Dendritic cell treated with granulocyte-macrophage colony-stimulating factor and Interleukin-4, amounts not matched to agents 40 ng/mL and 50 ng/mL, for 4 days (primary cell): ENCODE measurements at regions not wholly inside any gene's neighbourhood (a gene's known extent, or its start where the extent isn't known, plus 50 kb on each side); places are given as distances from the start of the nearest gene placed in this dataset.

Experiments
- H3K27ac Mint-ChIP-seq: one replicate; pipeline ENCODE4 v1.8.0; 2022; ENCODE audit warnings: mild to moderate bottlenecking, mixed read lengths
- H3K27me3 Mint-ChIP-seq: one replicate; pipeline ENCODE4 v1.8.0; 2022; ENCODE audit warnings: mild to moderate bottlenecking, mixed read lengths
- H3K36me3 Mint-ChIP-seq: one replicate; pipeline ENCODE4 v1.8.0; 2022; ENCODE audit warnings: low read depth, mixed read lengths
- H3K4me1 Mint-ChIP-seq: one replicate; pipeline ENCODE4 v1.8.0; 2022; ENCODE audit warnings: low read depth, mixed read lengths
- H3K4me3 Mint-ChIP-seq: one replicate; pipeline ENCODE4 v1.8.0; 2022; ENCODE audit warnings: mild to moderate bottlenecking, moderate library complexity, mixed read lengths
- H3K9me3 Mint-ChIP-seq: one replicate; pipeline ENCODE4 v1.8.0; 2022; ENCODE audit warnings: mixed read lengths
- intact Hi-C: fragments of 100-400 bp; cut with micrococcal nuclease; formaldehyde crosslinking; loops from one replicate; pipeline ENCODE4 v1.15.0; 2022

- H3K9me3 Mint-ChIP-seq, result no peaks in the 10 kb centered on the region
- no peaks in the 10 kb centered on the region for H3K36me3 Mint-ChIP-seq
- intact Hi-C loops, result no loop called here
- no peak overlapping the region for H3K27ac Mint-ChIP-seq
- H3K4me1 Mint-ChIP-seq, result peaks cover 5% of the 10 kb centered on the region
- H3K27me3 Mint-ChIP-seq, result peaks cover 15% of the 10 kb centered on the region
- H3K4me3 Mint-ChIP-seq, result no peak overlapping the region
Observed at GRCh38 chr14:97298736-97299135, 501.6 kb downstream of the VRK1 start.

- H3K4me1 Mint-ChIP-seq, result peaks cover 5% of the 10 kb centered on the region
- H3K27me3 Mint-ChIP-seq, result peaks cover 13% of the 10 kb centered on the region
- H3K4me3 Mint-ChIP-seq, result no peak overlapping the region
- H3K9me3 Mint-ChIP-seq, result no peaks in the 10 kb centered on the region
- H3K36me3 Mint-ChIP-seq, result no peaks in the 10 kb centered on the region
- no peak overlapping the region for H3K27ac Mint-ChIP-seq
- intact Hi-C loops, result no loop called here
Observed at GRCh38 chr14:97299661-97300060, 502.5 kb downstream of the VRK1 start.

GRCh38 chr14:97301931-97302559, 504.9 kb downstream of the VRK1 start:
- H3K27me3 Mint-ChIP-seq, result peaks cover 8% of the 10 kb centered on the region
- no peak overlapping the region for H3K4me3 Mint-ChIP-seq
- no peaks in the 10 kb centered on the region for H3K9me3 Mint-ChIP-seq
- no peak overlapping the region for H3K27ac Mint-ChIP-seq
- intact Hi-C loops, result no loop called here
- H3K4me1 Mint-ChIP-seq, result peaks cover 5% of the 10 kb centered on the region
- no peaks in the 10 kb centered on the region for H3K36me3 Mint-ChIP-seq

- Mint-ChIP-seq H3K9me3 (no peaks in the 10 kb centered on the region), H3K4me3 (no peak overlapping the region), H3K27me3 (no peaks in the 10 kb centered on the region), H3K4me1 (no peaks in the 10 kb centered on the region), H3K27ac (no peak overlapping the region), H3K36me3 (no peaks in the 10 kb centered on the region)
- intact Hi-C loops, result no loop called here
Observed at GRCh38 chr14:97306133-97306759, 509.1 kb downstream of the VRK1 start.

GRCh38 chr14:97306760-97307246, 509.6 kb downstream of the VRK1 start:
- no peak overlapping the region for H3K4me3 Mint-ChIP-seq
- H3K36me3 Mint-ChIP-seq, result no peaks in the 10 kb centered on the region
- intact Hi-C loops, result no loop called here
- no peaks in the 10 kb centered on the region for H3K27me3 Mint-ChIP-seq
- no peaks in the 10 kb centered on the region for H3K4me1 Mint-ChIP-seq
- no peaks in the 10 kb centered on the region for H3K9me3 Mint-ChIP-seq
- no peak overlapping the region for H3K27ac Mint-ChIP-seq

GRCh38 chr14:97311411-97311810, 514.2 kb downstream of the VRK1 start:
- Mint-ChIP-seq H3K9me3 (no peaks in the 10 kb centered on the region), H3K4me1 (no peaks in the 10 kb centered on the region), H3K36me3 (no peaks in the 10 kb centered on the region), H3K27ac (no peak overlapping the region), H3K27me3 (no peaks in the 10 kb centered on the region), H3K4me3 (no peak overlapping the region)
- intact Hi-C loops, result no loop called here

GRCh38 chr14:97312910-97313309, 515.7 kb downstream of the VRK1 start:
- intact Hi-C loops, result no loop called here
- Mint-ChIP-seq H3K36me3 (no peaks in the 10 kb centered on the region), H3K27me3 (no peaks in the 10 kb centered on the region), H3K4me1 (no peaks in the 10 kb centered on the region), H3K27ac (no peak overlapping the region), H3K9me3 (no peaks in the 10 kb centered on the region), H3K4me3 (no peak overlapping the region)

GRCh38 chr14:97315790-97316189, 518.6 kb downstream of the VRK1 start:
- H3K9me3 Mint-ChIP-seq, result no peaks in the 10 kb centered on the region
- H3K4me3 Mint-ChIP-seq, result no peak overlapping the region
- intact Hi-C loops, result no loop called here
- H3K36me3 Mint-ChIP-seq, result no peaks in the 10 kb centered on the region
- H3K27ac Mint-ChIP-seq, result no peak overlapping the region
- H3K27me3 Mint-ChIP-seq, result no peaks in the 10 kb centered on the region
- no peaks in the 10 kb centered on the region for H3K4me1 Mint-ChIP-seq

GRCh38 chr14:97318380-97318779, 521.2 kb downstream of the VRK1 start:
- H3K4me1 Mint-ChIP-seq, result no peaks in the 10 kb centered on the region
- no peak overlapping the region for H3K4me3 Mint-ChIP-seq
- intact Hi-C loops, result no loop called here
- no peaks in the 10 kb centered on the region for H3K36me3 Mint-ChIP-seq
- peaks cover 9% of the 10 kb centered on the region for H3K9me3 Mint-ChIP-seq
- H3K27ac Mint-ChIP-seq, result no peak overlapping the region
- no peaks in the 10 kb centered on the region for H3K27me3 Mint-ChIP-seq

- peaks cover 20% of the 10 kb centered on the region for H3K9me3 Mint-ChIP-seq
- H3K36me3 Mint-ChIP-seq, result no peaks in the 10 kb centered on the region
- H3K27me3 Mint-ChIP-seq, result no peaks in the 10 kb centered on the region
- H3K27ac Mint-ChIP-seq, result no peak overlapping the region
- H3K4me1 Mint-ChIP-seq, result no peaks in the 10 kb centered on the region
- H3K4me3 Mint-ChIP-seq, result no peak overlapping the region
- intact Hi-C loops, result no loop called here
Observed at GRCh38 chr14:97319691-97320090, 522.5 kb downstream of the VRK1 start.

- Mint-ChIP-seq H3K9me3 (peaks cover 9% of the 10 kb centered on the region), H3K4me3 (no peak overlapping the region), H3K4me1 (no peaks in the 10 kb centered on the region), H3K27ac (no peak overlapping the region), H3K27me3 (no peaks in the 10 kb centered on the region), H3K36me3 (no peaks in the 10 kb centered on the region)
- intact Hi-C loops, result no loop called here
Observed at GRCh38 chr14:97328743-97329142, 531.6 kb downstream of the VRK1 start.

- Mint-ChIP-seq H3K27ac (no peak overlapping the region), H3K4me1 (no peaks in the 10 kb centered on the region), H3K27me3 (no peaks in the 10 kb centered on the region), H3K9me3 (no peaks in the 10 kb centered on the region), H3K4me3 (no peak overlapping the region), H3K36me3 (no peaks in the 10 kb centered on the region)
- intact Hi-C loops, result no loop called here
Observed at GRCh38 chr14:97329701-97330100, 532.5 kb downstream of the VRK1 start.

GRCh38 chr14:97331058-97331457, 533.9 kb downstream of the VRK1 start:
- H3K4me3 Mint-ChIP-seq, result no peak overlapping the region
- no peak overlapping the region for H3K27ac Mint-ChIP-seq
- no peaks in the 10 kb centered on the region for H3K4me1 Mint-ChIP-seq
- H3K36me3 Mint-ChIP-seq, result no peaks in the 10 kb centered on the region
- intact Hi-C loops, result no loop called here
- H3K9me3 Mint-ChIP-seq, result no peaks in the 10 kb centered on the region
- H3K27me3 Mint-ChIP-seq, result no peaks in the 10 kb centered on the region

GRCh38 chr14:97331526-97331925, 534.3 kb downstream of the VRK1 start:
- no peak overlapping the region for H3K4me3 Mint-ChIP-seq
- H3K27ac Mint-ChIP-seq, result no peak overlapping the region
- intact Hi-C loops, result no loop called here
- H3K4me1 Mint-ChIP-seq, result no peaks in the 10 kb centered on the region
- no peaks in the 10 kb centered on the region for H3K27me3 Mint-ChIP-seq
- H3K36me3 Mint-ChIP-seq, result no peaks in the 10 kb centered on the region
- H3K9me3 Mint-ChIP-seq, result no peaks in the 10 kb centered on the region

GRCh38 chr14:97336179-97336578, 539.0 kb downstream of the VRK1 start:
- intact Hi-C loops, result no loop called here
- Mint-ChIP-seq H3K4me1 (no peaks in the 10 kb centered on the region), H3K27me3 (no peaks in the 10 kb centered on the region), H3K4me3 (no peak overlapping the region), H3K9me3 (peaks cover 10% of the 10 kb centered on the region), H3K36me3 (no peaks in the 10 kb centered on the region), H3K27ac (no peak overlapping the region)
